HL-60 (cell line): ENCODE measurements at regions not wholly inside any gene's neighbourhood (a gene's known extent, or its start where the extent isn't known, plus 50 kb on each side); places are given as distances from the start of the nearest gene placed in this dataset.

Experiments used
- POLR2AphosphoS5 ChIP-seq: IDR thresholded peaks from 2 replicates; pipeline ENCODE4 v1.6.1; 2012; ENCODE audit warnings: low read depth
- SPI1 ChIP-seq: IDR thresholded peaks from 2 replicates; pipeline ENCODE4 v1.6.1; 2012; ENCODE audit warnings: low read depth, mild to moderate bottlenecking, borderline replicate concordance
- TF ChIP-seq, protein P1 (sequence below): IDR thresholded peaks from one replicate; pipeline ENCODE4 v1.5.1; 2011; ENCODE audit warnings: low read length, control low read depth, inconsistent platforms; ENCODE audit not compliant: insufficient read depth

DNA sequence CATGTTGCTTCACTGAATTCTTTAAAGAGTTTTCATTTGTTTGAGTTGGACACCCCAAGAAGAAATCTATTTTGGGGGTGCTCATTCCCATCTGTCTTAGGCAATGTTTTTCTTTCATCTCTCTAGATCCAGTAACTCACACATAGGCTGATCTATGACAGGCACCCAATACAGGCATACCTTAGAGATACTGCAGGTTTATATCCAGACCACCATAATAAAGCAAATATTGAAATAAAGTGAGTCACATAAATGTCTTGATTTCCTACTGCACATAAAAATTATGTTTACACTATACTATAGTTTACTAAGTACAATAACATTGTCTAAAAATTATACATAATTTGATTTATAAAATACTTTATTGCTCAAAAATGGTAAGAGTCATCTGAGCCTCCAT is 364.5 kb downstream of the MTRR start:
- TF ChIP-seq, protein P1, sequence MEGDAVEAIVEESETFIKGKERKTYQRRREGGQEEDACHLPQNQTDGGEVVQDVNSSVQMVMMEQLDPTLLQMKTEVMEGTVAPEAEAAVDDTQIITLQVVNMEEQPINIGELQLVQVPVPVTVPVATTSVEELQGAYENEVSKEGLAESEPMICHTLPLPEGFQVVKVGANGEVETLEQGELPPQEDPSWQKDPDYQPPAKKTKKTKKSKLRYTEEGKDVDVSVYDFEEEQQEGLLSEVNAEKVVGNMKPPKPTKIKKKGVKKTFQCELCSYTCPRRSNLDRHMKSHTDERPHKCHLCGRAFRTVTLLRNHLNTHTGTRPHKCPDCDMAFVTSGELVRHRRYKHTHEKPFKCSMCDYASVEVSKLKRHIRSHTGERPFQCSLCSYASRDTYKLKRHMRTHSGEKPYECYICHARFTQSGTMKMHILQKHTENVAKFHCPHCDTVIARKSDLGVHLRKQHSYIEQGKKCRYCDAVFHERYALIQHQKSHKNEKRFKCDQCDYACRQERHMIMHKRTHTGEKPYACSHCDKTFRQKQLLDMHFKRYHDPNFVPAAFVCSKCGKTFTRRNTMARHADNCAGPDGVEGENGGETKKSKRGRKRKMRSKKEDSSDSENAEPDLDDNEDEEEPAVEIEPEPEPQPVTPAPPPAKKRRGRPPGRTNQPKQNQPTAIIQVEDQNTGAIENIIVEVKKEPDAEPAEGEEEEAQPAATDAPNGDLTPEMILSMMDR, result no peak
- TF ChIP-seq SPI1 (no peak), POLR2AphosphoS5 (no peak)
